H1 (cell line): ENCODE measurements at regions not wholly inside any gene's neighbourhood (a gene's known extent, or its start where the extent isn't known, plus 50 kb on each side); places are given as distances from the start of the nearest gene placed in this dataset.

Experiments
- CTCF ChIA-PET: fragments of 300-600 bp; sonication (Branson Sonifier 250); formaldehyde crosslinking; loops from one replicate; lab custom pipeline; 2021; ENCODE audit not compliant: partially characterized antibody; lab: Charles Lee
- POLR2A ChIA-PET: fragments of 300-600 bp; sonication (Branson Sonifier 250); formaldehyde crosslinking; loops from one replicate; lab custom pipeline; 2021; ENCODE audit warnings: inconsistent platforms; ENCODE audit not compliant: partially characterized antibody; lab: Charles Lee
- DNase-seq, 2 experiments: peaks; one replicate each; pipeline versions ENCODE4 v3.0.0 to v3.0.0-alpha.2; 2010 to 2022; ENCODE audit warnings: low spot score in 2 of 2, low read depth in 1 of 2, mixed read lengths in 1 of 2
- FAIRE-seq: peaks from 2 replicates; lab custom pipeline; 2011; peaks lifted over from hg19 to GRCh38; lab: Jason Lieb, UNC
- H2AFZ ChIP-seq: 2 replicates; pipeline ENCODE4 v1.8.1; 2012; ENCODE audit warnings: low read length, inconsistent platforms
- H2AK5ac ChIP-seq: 2 replicates; pipeline ENCODE4 v1.6.1; 2013; ENCODE audit warnings: low read depth, low read length
- H2BK120ac ChIP-seq: replicated peaks from 2 replicates; pipeline ENCODE3; 2013; ENCODE audit warnings: low read depth, low read length, inconsistent platforms
- H2BK12ac ChIP-seq: 2 replicates; pipeline ENCODE4 v1.6.1; 2013; ENCODE audit warnings: low read depth, low read length
- H2BK15ac ChIP-seq: 2 replicates; pipeline ENCODE4 v1.6.1; 2013; ENCODE audit warnings: low read length
- H2BK20ac ChIP-seq: 2 replicates; pipeline ENCODE4 v1.6.1; 2013; ENCODE audit warnings: low read length
- H2BK5ac ChIP-seq: 2 replicates; pipeline ENCODE4 v1.6.1; 2013; ENCODE audit warnings: low read depth, low read length
- H3K14ac ChIP-seq: 2 replicates; pipeline ENCODE4 v1.6.1; 2013; ENCODE audit warnings: inconsistent platforms; ENCODE audit not compliant: insufficient read length
- H3K18ac ChIP-seq: 2 replicates; pipeline ENCODE4 v1.6.1; 2013; ENCODE audit warnings: low read length; ENCODE audit errors: extremely low read depth
- H3K23ac ChIP-seq: 2 replicates; pipeline ENCODE4 v1.6.1; 2013; ENCODE audit warnings: inconsistent platforms; ENCODE audit not compliant: insufficient read length
- H3K23me2 ChIP-seq: 2 replicates; pipeline ENCODE4 v1.6.1; 2013; ENCODE audit warnings: low read depth, low read length
- H3K27ac ChIP-seq: 2 replicates; pipeline ENCODE4 v1.6.1; 2011; ENCODE audit warnings: low read depth, low read length, inconsistent platforms
- H3K27me3 ChIP-seq, 4 experiments: replicated peaks in 1 of 4; 1 replicate in 1 of 4; 2 replicates in 3 of 4; pipeline versions ENCODE4 v1.6.1 to v1.8.1; 2011 to 2013; ENCODE audit warnings: low read length in 3 of 4, mild to moderate bottlenecking in 3 of 4, inconsistent platforms in 2 of 4, mixed read lengths in 2 of 4, moderate library complexity in 1 of 4; ENCODE audit not compliant: control insufficient read depth in 3 of 4, insufficient read depth in 3 of 4; ENCODE audit errors: extremely low read depth in 1 of 4
- H3K36me3 ChIP-seq, 4 experiments: 2 replicates each; pipeline versions ENCODE4 v1.6.1 to v1.8.1; 2011 to 2013; ENCODE audit warnings: mild to moderate bottlenecking in 4 of 4, low read length in 3 of 4, moderate library complexity in 2 of 4, control low read depth in 1 of 4, inconsistent platforms in 1 of 4; ENCODE audit not compliant: insufficient read depth in 4 of 4, control insufficient read depth in 2 of 4
- H3K4ac ChIP-seq: replicated peaks from 2 replicates; pipeline ENCODE3; 2013; ENCODE audit warnings: low read length, low read depth, mixed read lengths, inconsistent platforms; ENCODE audit not compliant: insufficient read length
- H3K4me1 ChIP-seq, 4 experiments: replicated peaks in 1 of 4; 1 replicate in 1 of 4; 2 replicates in 3 of 4; pipeline versions ENCODE4 v1.6.1 to v1.8.1; 2011 to 2013; ENCODE audit warnings: low read length in 3 of 4, inconsistent platforms in 2 of 4, mixed read lengths in 1 of 4; ENCODE audit not compliant: insufficient read depth in 4 of 4, control insufficient read depth in 3 of 4
- H3K4me2 ChIP-seq, 2 experiments: 2 replicates each; pipeline versions ENCODE4 v1.6.1 to v1.8.1; 2011 to 2013; ENCODE audit warnings: low read depth in 2 of 2, low read length in 2 of 2, control low read depth in 1 of 2, inconsistent platforms in 1 of 2, mild to moderate bottlenecking in 1 of 2; ENCODE audit not compliant: insufficient read depth in 1 of 2
- H3K4me3 ChIP-seq, 4 experiments: fragments of 200-600, 300-600 bp in 1 of 4; sonication (generic), shearing (Covaris generic), sonication (Bioruptor Twin) in 1 of 4; 2 replicates each; pipeline versions ENCODE4 v1.5.1 to v1.8.1; 2011 to 2016; ENCODE audit warnings: low read length in 4 of 4, low read depth in 3 of 4, control low read depth in 2 of 4, inconsistent platforms in 2 of 4, mild to moderate bottlenecking in 2 of 4, mixed read lengths in 1 of 4, moderate library complexity in 1 of 4; ENCODE audit not compliant: insufficient read depth in 2 of 4; ENCODE audit errors: extremely low read depth in 1 of 4
- H3K56ac ChIP-seq: replicated peaks from 2 replicates; pipeline ENCODE3; 2013; ENCODE audit warnings: low read depth, mild to moderate bottlenecking, mixed read lengths, low read length, inconsistent platforms; ENCODE audit not compliant: insufficient read length
- H3K79me1 ChIP-seq: 2 replicates; pipeline ENCODE4 v1.6.1; 2013; ENCODE audit warnings: low read depth, low read length, control low read depth
- H3K79me2 ChIP-seq, 2 experiments: 2 replicates each; pipeline versions ENCODE4 v1.6.1 to v1.8.1; 2012 to 2013; ENCODE audit warnings: low read length in 2 of 2, mild to moderate bottlenecking in 2 of 2, inconsistent platforms in 1 of 2; ENCODE audit not compliant: insufficient read depth in 2 of 2, control insufficient read depth in 1 of 2
- H3K9ac ChIP-seq, 4 experiments: replicated peaks in 1 of 4; 1 replicate in 1 of 4; 2 replicates in 3 of 4; pipeline versions ENCODE4 v1.6.1 to v1.8.1; 2011 to 2013; ENCODE audit warnings: low read depth in 3 of 4, low read length in 3 of 4, control low read depth in 2 of 4, mild to moderate bottlenecking in 2 of 4, moderate library complexity in 2 of 4, inconsistent platforms in 1 of 4; ENCODE audit errors: extremely low read depth in 1 of 4
- H3K9me3 ChIP-seq, 2 experiments: 2 replicates each; pipeline versions ENCODE4 v1.6.1 to v1.8.1; 2012 to 2013; ENCODE audit warnings: mild to moderate bottlenecking in 2 of 2, moderate library complexity in 2 of 2, control low read depth in 1 of 2, inconsistent platforms in 1 of 2, low read depth in 1 of 2, low read length in 1 of 2, mixed read lengths in 1 of 2; ENCODE audit not compliant: insufficient read depth in 2 of 2
- H4K20me1 ChIP-seq, 2 experiments: replicated peaks in 1 of 2; 2 replicates each; pipeline versions ENCODE3 to v1.8.1; 2011 to 2013; ENCODE audit warnings: inconsistent platforms in 2 of 2, low read length in 2 of 2, mild to moderate bottlenecking in 1 of 2; ENCODE audit not compliant: insufficient read depth in 2 of 2, control insufficient read depth in 1 of 2
- H4K5ac ChIP-seq: 2 replicates; pipeline ENCODE4 v1.6.1; 2013; ENCODE audit warnings: low read length, low read depth, mixed read lengths, inconsistent platforms; ENCODE audit not compliant: insufficient read length
- H4K8ac ChIP-seq: 2 replicates; pipeline ENCODE4 v1.8.0; 2013; ENCODE audit warnings: mild to moderate bottlenecking, moderate library complexity, low read length, inconsistent platforms; ENCODE audit not compliant: insufficient read depth; ENCODE audit errors: extremely low read depth
- H4K91ac ChIP-seq: replicated peaks from 2 replicates; pipeline ENCODE3; 2013; ENCODE audit warnings: low read length, mixed read lengths, inconsistent platforms; ENCODE audit not compliant: insufficient read length
- CTBP2 ChIP-seq: IDR thresholded peaks from 2 replicates; pipeline ENCODE4 v1.7.0; 2011; ENCODE audit warnings: borderline replicate concordance, mild to moderate bottlenecking, moderate library complexity, mixed read lengths, low read length; ENCODE audit not compliant: insufficient read depth, insufficient read length
- PHF8 ChIP-seq: fragments of 200-600 bp; sonication (generic); conservative IDR thresholded peaks from 2 replicates; pipeline ENCODE4 v1.7.1; 2012; ENCODE audit warnings: low read depth, mild to moderate bottlenecking, inconsistent platforms, low read length, moderate library complexity
- RBBP5 ChIP-seq: IDR thresholded peaks from 2 replicates; pipeline ENCODE4 v1.7.1; 2012; ENCODE audit warnings: low read depth, mild to moderate bottlenecking, inconsistent platforms, low read length, moderate library complexity, borderline replicate concordance
- SIX5 ChIP-seq: IDR thresholded peaks from 2 replicates; pipeline ENCODE4 v1.6.1; 2011; ENCODE audit warnings: mild to moderate bottlenecking, low read depth, low read length
- TAF1 ChIP-seq: IDR thresholded peaks from 2 replicates; pipeline ENCODE4 v1.6.1; 2011; ENCODE audit warnings: mild to moderate bottlenecking, low read depth, low read length
- YY1 ChIP-seq: IDR thresholded peaks from 2 replicates; pipeline ENCODE4 v1.6.1; 2011; ENCODE audit warnings: low read depth, mild to moderate bottlenecking, low read length
- WGBS, 2 experiments: shearing (Covaris generic) in 1 of 2; methylation state at CpG; one replicate each; pipeline versions ENCODE4 v1.1.6 to v1.1.7; 2013 to 2015; ENCODE audit warnings: low lambda C conversion rate in 2 of 2, mixed read lengths in 2 of 2, inconsistent platforms in 1 of 2, low coverage in 1 of 2, missing lambda C conversion rate in 1 of 2; ENCODE audit not compliant: insufficient replicate concordance in 2 of 2, insufficient coverage in 1 of 2, insufficient read length in 1 of 2; ENCODE audit errors: extremely low coverage in 1 of 2, missing lambda C conversion rate in 1 of 2; 5-methylcytosine and 5-hydroxymethylcytosine counted together

DNA sequence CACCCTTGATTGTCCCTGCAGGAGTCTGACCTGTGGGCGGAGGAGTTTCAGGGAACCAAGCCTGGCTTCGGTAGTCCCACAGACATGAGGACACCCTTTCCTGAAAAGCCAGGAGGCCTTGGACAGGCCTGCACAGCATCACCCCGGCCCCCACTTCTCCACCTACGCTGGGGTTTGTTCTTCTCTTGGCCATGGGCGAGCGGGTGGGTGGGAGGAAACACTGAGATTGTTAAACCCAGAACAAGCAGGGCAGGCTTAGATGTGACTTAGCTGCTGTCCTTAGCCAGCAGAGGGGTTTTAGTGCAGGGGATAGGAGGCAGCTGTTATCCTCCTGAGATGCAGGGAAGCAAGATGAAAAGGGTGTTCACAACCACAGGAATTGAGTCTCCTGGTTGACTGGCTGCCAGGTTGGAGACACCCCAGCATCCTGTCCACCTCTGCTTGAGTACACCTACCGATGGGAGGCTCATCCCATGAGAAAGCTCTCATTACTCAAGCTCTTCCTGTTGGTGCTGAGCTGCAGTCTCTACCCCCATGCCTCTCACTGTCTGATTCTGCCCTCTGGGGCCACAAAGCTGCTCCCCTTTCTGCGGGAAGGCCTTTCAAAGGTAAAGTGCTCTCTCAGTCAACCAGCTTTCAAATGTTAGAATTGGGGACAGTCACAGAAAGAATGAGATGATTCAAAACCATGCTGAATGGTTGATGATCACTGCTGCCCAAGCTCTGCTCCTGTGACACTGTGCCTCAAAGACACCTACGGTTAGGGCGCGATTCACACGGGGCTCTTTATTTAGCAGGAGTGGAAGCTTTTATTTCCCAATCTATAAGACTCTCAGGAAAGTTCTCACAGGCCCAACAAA, 86.3 kb downstream of the IRF2BPL start:
- Histone ChIP-seq H4K8ac (no peak overlapping the region), H3K4me3 (no peak overlapping the region), H3K23ac (no peak overlapping the region), H3K27me3 (no peaks in the 10 kb centered on the region), H2BK20ac (peak overlapping the region; percentile 93; the same call in 1 of the 2 replicates), H3K36me3 (no peaks in the 10 kb centered on the region), H4K5ac (no peak overlapping the region), H3K4me2 (no peak overlapping the region), H2BK120ac (peak overlapping the region; percentile 33), H3K4me1 (peaks cover 7 to 24% (median 13%) of the 10 kb centered on the region in 4 experiments), H3K14ac (no peak overlapping the region), H3K79me2 (no peaks in the 10 kb centered on the region), H3K4ac (no peak overlapping the region), H2BK5ac (0 out of 2 replicates have a peak overlapping the region, but pooled peaks have one; percentile 24), H3K27ac (no peak overlapping the region), H3K79me1 (no peaks in the 10 kb centered on the region; the same call in 1 of the 2 replicates), H3K9ac (no peak overlapping the region), H4K20me1 (no peaks in the 10 kb centered on the region), H2AK5ac (no peak overlapping the region), H3K9me3 (no peaks in the 10 kb centered on the region), H3K56ac (no peak overlapping the region), H4K91ac (peak overlapping the region; percentile 3), H2BK12ac (peak overlapping the region; percentile 0; the same call in 1 of the 2 replicates), H3K18ac (0 out of 2 replicates have a peak overlapping the region, but pooled peaks have one; percentile 34), H2BK15ac (peak overlapping the region; percentile 93), H2AFZ (no peak overlapping the region), H3K23me2 (no peaks in the 10 kb centered on the region)
- no peak for TF ChIP-seq RBBP5
- TF ChIP-seq SIX5: no peak
- no peak for TF ChIP-seq YY1
- no peak for TF ChIP-seq CTBP2
- TF ChIP-seq TAF1: no peak
- TF ChIP-seq PHF8: no peak
- ChIA-PET POLR2A (interaction anchor here (1.0 to 5.3 kb wide), 6 partner anchors 12 to 277 kb away, joined by 3 to 29 read pairs (median 4); no protein-coding TSS in a partner anchor), CTCF (interaction anchor here (0.7 to 21.9 kb wide), 21 partner anchors 10 to 183 kb away, joined by 3 to 403 read pairs (median 3); partner anchors contain the start of gene IRF2BPL)
- DNase-seq (no peak), FAIRE-seq (no peak)
- WGBS, 2 experiments: 87% methylated on average over 12 of the region's 12 CpGs; no CpG with 5 or more reads in 1 of the 2 experiments
